HepG2 (cell line): ENCODE measurements at regions not wholly inside any gene's neighbourhood (a gene's known extent, or its start where the extent isn't known, plus 50 kb on each side); places are given as distances from the start of the nearest gene placed in this dataset.

Experiments used
- ATAC-seq: fragments of 200-7000 bp; cut with Tn5 transposase; 3 replicates; pipeline ENCODE4 v1.9.1; 2020; ENCODE audit warnings: mild to moderate bottlenecking, moderate library complexity
- BruUV-seq: library from RNA; stranded (reverse); fragments of 400-500 nt; replicated peaks from 2 replicates; lab custom pipeline; 2021; lab: Mats Ljungman, UMichigan
- CTCF ChIA-PET: fragments of 300-600 bp; formaldehyde crosslinking; extraction: SDS; loops from one replicate; lab custom pipeline; 2021; ENCODE audit warnings: low total read pairs, inconsistent platforms, low intra/inter-chr PET ratio; lab: Yijun Ruan, JAX
- POLR2A ChIA-PET: fragments of 350-600 bp; sonication (Branson Sonifier 250); formaldehyde crosslinking; loops from one replicate; lab custom pipeline; 2020; ENCODE audit warnings: antibody characterized with exemption, inconsistent platforms; lab: Yijun Ruan, JAX
- DNase-seq: peaks from one replicate; pipeline ENCODE4 v3.0.0-alpha.2; 2015; ENCODE audit warnings: low spot score
- FAIRE-seq: peaks from 3 replicates; lab custom pipeline; 2011; peaks lifted over from hg19 to GRCh38; lab: Jason Lieb, UNC
- H2AFZ ChIP-seq: one replicate; pipeline ENCODE4 v1.6.1; 2011; ENCODE audit warnings: low read length, inconsistent platforms
- H3K27ac ChIP-seq: fragments of 300-600 bp; 3 replicates; pipeline ENCODE4 v1.8.0; 2011; ENCODE audit warnings: mixed run types, mild to moderate bottlenecking, mixed read lengths, low read length, inconsistent platforms; ENCODE audit not compliant: insufficient read depth; ENCODE audit errors: extremely low read length
- H3K27me3 ChIP-seq, 2 experiments: fragments of 200-600 bp in 1 of 2; 2 replicates in 1 of 2; 3 replicates in 1 of 2; pipeline versions ENCODE4 v1.6.0 to v1.8.0; 2011; ENCODE audit warnings: low read length in 2 of 2, mild to moderate bottlenecking in 2 of 2, moderate library complexity in 2 of 2, inconsistent platforms in 1 of 2; ENCODE audit not compliant: insufficient read depth in 2 of 2, control insufficient read depth in 1 of 2
- H3K36me3 ChIP-seq, 2 experiments: fragments of 200-600 bp in 1 of 2; replicated peaks in 1 of 2; 2 replicates in 1 of 2; 3 replicates in 1 of 2; pipeline versions ENCODE4 v1.5.1 to v1.8.0; 2011; ENCODE audit warnings: low read length in 2 of 2, inconsistent platforms in 1 of 2; ENCODE audit not compliant: insufficient read depth in 2 of 2, control insufficient read depth in 1 of 2
- H3K4me1 ChIP-seq: 2 replicates; pipeline ENCODE4 v1.5.1; 2012; ENCODE audit warnings: low read length, inconsistent platforms; ENCODE audit not compliant: insufficient read depth
- H3K4me2 ChIP-seq: 2 replicates; pipeline ENCODE4 v1.6.0; 2011; ENCODE audit warnings: low read depth, low read length, inconsistent platforms
- H3K4me3 ChIP-seq, 3 experiments: fragments of 200-600 bp in 1 of 3; sonication (generic), shearing (Covaris generic) in 1 of 3; replicated peaks in 1 of 3; 2 replicates each; pipeline ENCODE4 v1.5.1; 2011 to 2016; ENCODE audit warnings: low read length in 3 of 3, inconsistent platforms in 2 of 3, low read depth in 2 of 3, mild to moderate bottlenecking in 2 of 3, control low read depth in 1 of 3, mixed read lengths in 1 of 3; ENCODE audit not compliant: insufficient read depth in 1 of 3
- H3K79me2 ChIP-seq: one replicate; pipeline ENCODE4 v1.6.1; 2011; ENCODE audit warnings: low read length, inconsistent platforms; ENCODE audit not compliant: insufficient read depth
- H3K9ac ChIP-seq: 2 replicates; pipeline ENCODE4 v1.6.0; 2011; ENCODE audit warnings: mild to moderate bottlenecking, low read depth, low read length, inconsistent platforms; ENCODE audit not compliant: insufficient read depth
- H3K9me3 ChIP-seq: 2 replicates; pipeline ENCODE4 v1.5.1; 2012; ENCODE audit warnings: mild to moderate bottlenecking, low read length
- H4K20me1 ChIP-seq: 2 replicates; pipeline ENCODE4 v1.6.0; 2011; ENCODE audit warnings: inconsistent platforms, mild to moderate bottlenecking, low read length, moderate library complexity; ENCODE audit not compliant: insufficient read depth
- JDP2 ChIP-seq: sonication (generic); formaldehyde crosslinking; IDR thresholded peaks from 2 replicates; pipeline ENCODE4 v1.8.1; 2022; ENCODE audit warnings: missing genetic modification reagents, borderline replicate concordance
- NFAT5 ChIP-seq: sonication (generic); formaldehyde crosslinking; IDR thresholded peaks from 2 replicates; pipeline ENCODE4 v1.4.0; 2020; ENCODE audit warnings: missing genetic modification reagents
- NFIB ChIP-seq: sonication (generic); formaldehyde crosslinking; IDR thresholded peaks from 2 replicates; pipeline ENCODE4 v1.9.0; 2021; ENCODE audit warnings: missing genetic modification reagents, mild to moderate bottlenecking, borderline replicate concordance
- TFDP1 ChIP-seq: IDR thresholded peaks from 2 replicates; pipeline ENCODE4 v1.6.1; 2016; ENCODE audit warnings: missing compliant biosample characterization, missing genetic modification reagents, borderline replicate concordance
- ZBTB3 ChIP-seq: sonication (generic); formaldehyde crosslinking; IDR thresholded peaks from 2 replicates; pipeline ENCODE4 v1.4.0; 2020; ENCODE audit warnings: low read depth, mild to moderate bottlenecking, moderate library complexity, missing genetic modification reagents, borderline replicate concordance
- ZBTB38 ChIP-seq: sonication (generic); formaldehyde crosslinking; IDR thresholded peaks from 2 replicates; pipeline ENCODE4 v1.5.1; 2020; ENCODE audit warnings: mild to moderate bottlenecking, missing genetic modification reagents
- ZFY ChIP-seq: sonication (generic); formaldehyde crosslinking; IDR thresholded peaks from 2 replicates; pipeline ENCODE4 v1.4.0; 2020; ENCODE audit warnings: missing genetic modification reagents
- ZNF484 ChIP-seq: sonication (generic); formaldehyde crosslinking; IDR thresholded peaks from 2 replicates; pipeline ENCODE4 v1.5.1; 2020; ENCODE audit warnings: mild to moderate bottlenecking, low read depth, missing genetic modification reagents, borderline replicate concordance
- ZNF672 ChIP-seq: sonication (generic); formaldehyde crosslinking; IDR thresholded peaks from 2 replicates; pipeline ENCODE4 v1.8.1; 2022; ENCODE audit warnings: missing genetic modification reagents
- ZSCAN30 ChIP-seq: sonication (generic); formaldehyde crosslinking; IDR thresholded peaks from 2 replicates; pipeline ENCODE4 v1.5.0; 2020; ENCODE audit warnings: mild to moderate bottlenecking, missing genetic modification reagents
- in situ Hi-C: cut with HindIII; loops from 2 replicates; pipeline ENCODE4 v1.10.0; 2017; ENCODE audit warnings: low pct_unique_long_range_greater_than_20kb; ENCODE audit not compliant: extremely low pct_ligation_motif_present
- intact Hi-C: fragments of 100-400 bp; cut with micrococcal nuclease; formaldehyde crosslinking; loops from one replicate; pipeline ENCODE4 v1.10.0; 2022; ENCODE audit not compliant: unreplicated experiment
- TF ChIP-seq, protein P1 (sequence below): IDR thresholded peaks from 2 replicates; pipeline ENCODE4 v1.6.1; 2016; ENCODE audit warnings: missing biosample characterization, missing genetic modification reagents, low read depth
- TF ChIP-seq, protein P2 (sequence below): sonication (generic); formaldehyde crosslinking; IDR thresholded peaks from 2 replicates; pipeline ENCODE4 v1.4.0; 2020; ENCODE audit warnings: mild to moderate bottlenecking, missing genetic modification reagents
- TF ChIP-seq, protein P3 (sequence below): sonication (generic); formaldehyde crosslinking; conservative IDR thresholded peaks from 2 replicates; pipeline ENCODE4 v1.8.0; 2022; ENCODE audit warnings: missing genetic modification reagents

- TF ChIP-seq ZNF672 (CRISPR knock-in tag): no peak
- TF ChIP-seq ZSCAN30 (CRISPR knock-in tag): no peak
- TF ChIP-seq, protein P1, sequence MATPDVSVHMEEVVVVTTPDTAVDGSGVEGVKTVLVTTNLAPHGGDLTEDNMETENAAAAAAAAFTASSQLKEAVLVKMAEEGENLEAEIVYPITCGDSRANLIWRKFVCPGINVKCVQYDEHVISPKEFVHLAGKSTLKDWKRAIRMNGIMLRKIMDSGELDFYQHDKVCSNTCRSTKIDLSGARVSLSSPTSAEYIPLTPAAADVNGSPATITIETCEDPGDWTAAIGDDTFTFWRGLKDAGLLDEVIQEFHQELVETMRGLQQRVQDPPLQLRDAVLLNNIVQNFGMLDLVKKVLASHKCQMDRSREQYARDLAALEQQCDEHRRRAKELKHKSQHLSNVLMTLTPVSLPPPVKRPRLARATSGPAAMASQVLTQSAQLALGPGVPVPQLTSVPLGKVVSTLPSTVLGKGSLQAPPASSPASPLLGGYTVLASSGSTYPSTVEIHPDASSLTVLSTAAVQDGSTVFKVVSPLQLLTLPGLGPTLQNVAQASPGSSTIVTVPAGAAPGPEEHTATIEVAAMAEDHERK (CRISPR knock-in tag): no peak
- TF ChIP-seq NFIB: no peak
- TF ChIP-seq ZBTB38: no peak
- TF ChIP-seq, all 625 proteins: peak for 0
Measured at GRCh38 chr3:82033186-82033585, 271.7 kb upstream of the GBE1 start (continued).

DNA sequence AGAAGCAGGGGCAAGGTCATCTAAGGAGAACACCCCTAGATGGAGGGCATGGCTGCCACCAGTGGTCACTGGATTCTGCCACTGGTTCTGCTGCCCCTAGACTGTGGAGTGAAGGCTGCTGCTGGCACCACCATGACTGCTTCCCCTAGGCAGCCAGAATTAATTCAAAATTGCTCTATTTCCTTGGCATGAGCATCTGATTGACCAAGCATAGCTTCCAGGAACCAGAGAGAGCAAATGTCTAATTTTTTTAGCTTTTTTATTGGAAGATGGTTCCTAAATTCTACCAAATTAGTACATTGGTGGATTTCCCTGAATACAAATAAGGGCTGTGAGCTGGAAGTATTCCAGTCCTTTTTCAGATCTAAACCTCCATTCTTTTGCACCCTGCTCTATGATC, 270.2 kb upstream of the GBE1 start:
- CTCF ChIA-PET: no interaction called here
- in situ Hi-C loops: no loop called here
- Histone ChIP-seq H3K4me3 (no peak overlapping the region), H3K36me3 (no peaks in the 10 kb centered on the region), H3K27ac (no peak overlapping the region), H3K4me2 (no peak overlapping the region), H3K9ac (no peak overlapping the region), H3K4me1 (peaks cover 12% of the 10 kb centered on the region), H3K9me3 (no peaks in the 10 kb centered on the region), H2AFZ (no peak overlapping the region), H4K20me1 (no peaks in the 10 kb centered on the region), H3K27me3 (no peaks in the 10 kb centered on the region), H3K79me2 (peaks cover 4% of the 10 kb centered on the region)
- no peak for ATAC-seq
- FAIRE-seq: no peak
- POLR2A ChIA-PET: no interaction called here
- no TSS peak for BruUV-seq
- intact Hi-C loops: no loop called here
- DNase-seq: no peak
- TF ChIP-seq, protein P2, sequence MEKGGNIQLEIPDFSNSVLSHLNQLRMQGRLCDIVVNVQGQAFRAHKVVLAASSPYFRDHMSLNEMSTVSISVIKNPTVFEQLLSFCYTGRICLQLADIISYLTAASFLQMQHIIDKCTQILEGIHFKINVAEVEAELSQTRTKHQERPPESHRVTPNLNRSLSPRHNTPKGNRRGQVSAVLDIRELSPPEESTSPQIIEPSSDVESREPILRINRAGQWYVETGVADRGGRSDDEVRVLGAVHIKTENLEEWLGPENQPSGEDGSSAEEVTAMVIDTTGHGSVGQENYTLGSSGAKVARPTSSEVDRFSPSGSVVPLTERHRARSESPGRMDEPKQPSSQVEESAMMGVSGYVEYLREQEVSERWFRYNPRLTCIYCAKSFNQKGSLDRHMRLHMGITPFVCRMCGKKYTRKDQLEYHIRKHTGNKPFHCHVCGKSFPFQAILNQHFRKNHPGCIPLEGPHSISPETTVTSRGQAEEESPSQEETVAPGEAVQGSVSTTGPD: no peak
- TF ChIP-seq ZFY (CRISPR knock-in tag) (no peak), NFAT5 (CRISPR knock-in tag) (no peak), ZBTB3 (no peak), TFDP1 (CRISPR knock-in tag) (no peak), JDP2 (CRISPR knock-in tag) (no peak), ZNF484 (CRISPR knock-in tag) (no peak)
- TF ChIP-seq, protein P3, sequence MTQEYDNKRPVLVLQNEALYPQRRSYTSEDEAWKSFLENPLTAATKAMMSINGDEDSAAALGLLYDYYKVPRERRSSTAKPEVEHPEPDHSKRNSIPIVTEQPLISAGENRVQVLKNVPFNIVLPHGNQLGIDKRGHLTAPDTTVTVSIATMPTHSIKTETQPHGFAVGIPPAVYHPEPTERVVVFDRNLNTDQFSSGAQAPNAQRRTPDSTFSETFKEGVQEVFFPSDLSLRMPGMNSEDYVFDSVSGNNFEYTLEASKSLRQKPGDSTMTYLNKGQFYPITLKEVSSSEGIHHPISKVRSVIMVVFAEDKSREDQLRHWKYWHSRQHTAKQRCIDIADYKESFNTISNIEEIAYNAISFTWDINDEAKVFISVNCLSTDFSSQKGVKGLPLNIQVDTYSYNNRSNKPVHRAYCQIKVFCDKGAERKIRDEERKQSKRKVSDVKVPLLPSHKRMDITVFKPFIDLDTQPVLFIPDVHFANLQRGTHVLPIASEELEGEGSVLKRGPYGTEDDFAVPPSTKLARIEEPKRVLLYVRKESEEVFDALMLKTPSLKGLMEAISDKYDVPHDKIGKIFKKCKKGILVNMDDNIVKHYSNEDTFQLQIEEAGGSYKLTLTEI (CRISPR knock-in tag): no peak
